ENCODE measurements at regions not wholly inside any gene's neighbourhood (a gene's known extent, or its start where the extent isn't known, plus 50 kb on each side); places are given as distances from the start of the nearest gene placed in this dataset.

GRCh38 chr5:24788829-24789514 lies 144.2 kb upstream of the CDH10 start:
- no peak for TF ChIP-seq CTCF (IDR thresholded peaks at IDR 0.05; ENCODE audit: low read depth, low read length)
- DNase-seq (ENCODE audit: low read depth in 2 of 2), result peak; percentile 15 to 18

GRCh38 chr5:24786108-24786507 lies 141.3 kb upstream of the CDH10 start:
- H3K4me3 ChIP-seq (replicated peaks in 1 of 2; ENCODE audit: low read depth in 2 of 2, low read length in 2 of 2), result no peak overlapping the region
- no peak for TF ChIP-seq CTCF (IDR thresholded peaks at IDR 0.05; ENCODE audit: low read depth, low read length)
- no peak for DNase-seq (ENCODE audit: low read depth in 2 of 2)

More at GRCh38 chr5:24788829-24789514, 144.2 kb upstream of the CDH10 start:
- no peak overlapping the region for H3K4me3 ChIP-seq (replicated peaks in 1 of 2; ENCODE audit: low read depth in 2 of 2, low read length in 2 of 2)

- H3K4me3 ChIP-seq (replicated peaks in 1 of 2; ENCODE audit: low read depth in 2 of 2, low read length in 2 of 2), result no peak overlapping the region
- no peak for TF ChIP-seq CTCF (IDR thresholded peaks at IDR 0.05; ENCODE audit: low read depth, low read length)
- DNase-seq (ENCODE audit: low read depth in 2 of 2), result no peak
Observed at GRCh38 chr5:24783596-24783995, 138.8 kb upstream of the CDH10 start.

GRCh38 chr5:24777392-24777791 lies 132.6 kb upstream of the CDH10 start:
- no peak for TF ChIP-seq CTCF (IDR thresholded peaks at IDR 0.05; ENCODE audit: low read depth, low read length)
- DNase-seq (ENCODE audit: low read depth in 2 of 2), result no peak
- H3K4me3 ChIP-seq (replicated peaks in 1 of 2; ENCODE audit: low read depth in 2 of 2, low read length in 2 of 2), result no peak overlapping the region

- DNase-seq (ENCODE audit: low read depth in 2 of 2), result no peak
Observed at GRCh38 chr5:24773261-24773660, 128.5 kb upstream of the CDH10 start.

GRCh38 chr5:24767086-24767485 lies 122.3 kb upstream of the CDH10 start:
- H3K4me3 ChIP-seq (replicated peaks in 1 of 2; ENCODE audit: low read depth in 2 of 2, low read length in 2 of 2), result no peak overlapping the region
- no peak for DNase-seq (ENCODE audit: low read depth in 2 of 2)
- TF ChIP-seq CTCF (IDR thresholded peaks at IDR 0.05; ENCODE audit: low read depth, low read length), result no peak

More at GRCh38 chr5:24773261-24773660, 128.5 kb upstream of the CDH10 start:
- TF ChIP-seq CTCF (IDR thresholded peaks at IDR 0.05; ENCODE audit: low read depth, low read length), result no peak
- no peak overlapping the region for H3K4me3 ChIP-seq (replicated peaks in 1 of 2; ENCODE audit: low read depth in 2 of 2, low read length in 2 of 2)

- DNase-seq (ENCODE audit: low read depth in 2 of 2), result no peak
- no peak for TF ChIP-seq CTCF (IDR thresholded peaks at IDR 0.05; ENCODE audit: low read depth, low read length)
- H3K4me3 ChIP-seq (replicated peaks in 1 of 2; ENCODE audit: low read depth in 2 of 2, low read length in 2 of 2), result no peak overlapping the region
Observed at GRCh38 chr5:24765219-24765618, 120.4 kb upstream of the CDH10 start.
